Non-pigmented ciliary epithelial cell (primary cell): ENCODE measurements at regions not wholly inside any gene's neighbourhood (a gene's known extent, or its start where the extent isn't known, plus 50 kb on each side); places are given as distances from the start of the nearest gene placed in this dataset.
"Not testable (repeated sequence)": the region's sequence is repeated elsewhere in the genome, so short reads cannot be mapped to it uniquely, and the experiment has no call there.

ENCODE experiments used
- DNase-seq: peaks from one replicate; pipeline ENCODE4 v3.0.0-alpha.2; 2010; ENCODE audit warnings: low read depth

GRCh38 chr6:140264431-140264830, 890.0 kb upstream of the CITED2 start:
- no peak for DNase-seq

- not testable (repeated sequence) for DNase-seq
These were observed 883.9 kb upstream of the CITED2 start for GRCh38 chr6:140258302-140258701.

- no peak for DNase-seq
These were observed 881.8 kb upstream of the CITED2 start for GRCh38 chr6:140256248-140256647.

GRCh38 chr6:140253096-140253495, 878.6 kb upstream of the CITED2 start:
- no peak for DNase-seq

GRCh38 chr6:140252099-140252498, 877.7 kb upstream of the CITED2 start:
- DNase-seq, result no peak

GRCh38 chr6:140245296-140246040, 871.0 kb upstream of the CITED2 start:
- no peak for DNase-seq

GRCh38 chr6:140237251-140237650, 862.8 kb upstream of the CITED2 start:
- DNase-seq, result no peak

GRCh38 chr6:140236732-140237131, 862.3 kb upstream of the CITED2 start:
- no peak for DNase-seq

GRCh38 chr6:140230282-140230681, 855.8 kb upstream of the CITED2 start:
- DNase-seq, result no peak

GRCh38 chr6:140228491-140228890, 854.0 kb upstream of the CITED2 start:
- DNase-seq, result no peak

GRCh38 chr6:140226637-140227036, 852.2 kb upstream of the CITED2 start:
- DNase-seq, result no peak

- peak; percentile 49 for DNase-seq
These were observed 851.4 kb upstream of the CITED2 start for GRCh38 chr6:140225701-140226436.

- no peak for DNase-seq
These were observed 842.8 kb upstream of the CITED2 start for GRCh38 chr6:140217283-140217682.

GRCh38 chr6:140209775-140210174, 835.3 kb upstream of the CITED2 start:
- DNase-seq, result no peak

- DNase-seq, result no peak
These were observed 833.8 kb upstream of the CITED2 start for GRCh38 chr6:140208286-140208685.

- DNase-seq, result no peak
These were observed 831.5 kb upstream of the CITED2 start for GRCh38 chr6:140205795-140206593.

- no peak for DNase-seq
These were observed 829.7 kb upstream of the CITED2 start for GRCh38 chr6:140204154-140204553.

- no peak for DNase-seq
These were observed 829.3 kb upstream of the CITED2 start for GRCh38 chr6:140203661-140204147.

GRCh38 chr6:140202964-140203515, 828.6 kb upstream of the CITED2 start:
- no peak for DNase-seq

GRCh38 chr6:140201787-140202458, 827.5 kb upstream of the CITED2 start:
- no peak for DNase-seq

GRCh38 chr6:140193269-140193668, 818.8 kb upstream of the CITED2 start:
- no peak for DNase-seq

- no peak for DNase-seq
These were observed 817.6 kb upstream of the CITED2 start for GRCh38 chr6:140192018-140192417.
